Hippocampal formation (tissue), 2 donors: ENCODE measurements at regions not wholly inside any gene's neighbourhood (a gene's known extent, or its start where the extent isn't known, plus 50 kb on each side); places are given as distances from the start of the nearest gene placed in this dataset.
"Not testable (repeated sequence)": the region's sequence is repeated elsewhere in the genome, so short reads cannot be mapped to it uniquely, and the experiment has no call there.

Experiments
- DNase-seq, 2 donors: peaks; one replicate each; lab custom pipeline; 2025; lab: John Stamatoyannopoulos, UW

DNA sequence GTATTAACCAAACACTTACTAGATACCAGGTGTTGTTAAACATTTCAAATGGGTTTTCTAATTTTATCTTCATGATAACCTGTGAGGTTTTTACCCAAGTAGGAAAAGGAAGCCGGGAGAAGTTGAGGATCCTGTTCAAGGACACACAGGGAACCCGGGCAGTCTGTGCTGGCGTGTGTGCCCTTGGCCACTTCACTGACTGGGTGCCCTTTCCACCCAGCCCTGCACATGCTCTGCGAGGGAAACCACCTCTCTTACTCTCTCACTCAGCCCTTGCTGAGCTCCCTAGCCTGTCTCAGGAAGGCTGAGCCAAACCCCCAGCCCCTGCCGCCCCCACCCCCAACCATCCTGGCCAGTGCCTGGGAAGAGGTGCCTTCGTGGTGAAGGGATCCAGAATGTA, 51.8 kb downstream of the TEX44 start:
- no peak for DNase-seq

- DNase-seq, result no peak
Measured at GRCh38 chr2:231646476-231646875, 53.8 kb downstream of the TEX44 start.

DNA sequence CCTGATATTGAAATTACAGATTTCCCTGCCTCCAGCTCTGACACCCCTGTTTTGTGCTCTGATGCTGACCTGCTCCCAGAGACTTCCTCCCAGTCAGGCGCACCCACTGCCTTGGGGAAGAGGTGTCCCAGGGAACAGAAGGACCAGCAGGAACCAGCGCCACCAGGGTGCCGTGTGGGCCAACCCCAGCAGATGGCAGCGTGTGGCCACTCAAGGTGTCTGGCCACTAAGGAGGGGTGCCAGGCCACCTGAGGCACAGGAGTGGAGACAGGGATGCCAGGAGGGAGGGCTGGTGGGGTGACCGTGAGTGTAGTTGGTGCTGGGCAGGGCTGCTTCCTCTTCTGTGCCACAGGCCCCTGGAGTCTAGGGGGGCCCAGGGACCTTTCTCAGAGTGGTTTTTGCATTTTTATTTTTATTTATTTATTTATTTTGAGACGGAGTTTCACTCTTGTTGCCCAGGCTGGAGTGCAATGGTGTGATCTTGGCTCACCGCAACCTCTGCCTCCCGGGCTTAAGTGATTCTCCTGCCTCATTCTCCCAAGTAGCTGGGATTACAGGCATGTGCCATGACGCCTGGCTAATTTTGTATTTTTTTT, 56.0 kb downstream of the TEX44 start:
- DNase-seq, result peak in 1 of 2 donors; percentile 39

- DNase-seq, result not testable (repeated sequence)
Measured at GRCh38 chr2:231651561-231651960, 56.8 kb upstream of the PTMA start.

DNA sequence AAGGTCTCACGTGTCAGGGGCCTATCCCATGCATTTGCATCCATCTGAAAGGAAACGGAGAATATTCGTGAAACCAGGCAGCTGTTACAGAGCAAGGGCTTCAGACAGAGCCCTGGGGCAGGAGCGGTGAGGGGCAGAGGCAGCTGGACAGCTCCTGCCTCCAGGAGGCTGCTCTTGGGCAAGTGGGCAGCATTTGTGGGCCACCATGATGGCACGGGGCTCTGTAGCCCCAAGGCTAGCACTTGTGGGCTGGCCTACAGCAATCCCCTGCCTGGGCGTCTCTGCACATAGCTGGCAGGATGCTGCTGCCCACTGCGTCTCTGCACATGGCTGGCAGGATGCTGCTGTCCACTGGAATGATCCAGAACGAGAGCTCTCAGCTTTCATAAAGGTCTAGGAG, 52.8 kb upstream of the PTMA start:
- DNase-seq, result no peak

GRCh38 chr2:231655894-231656293, 52.4 kb upstream of the PTMA start:
- no peak for DNase-seq
